Spleen (tissue), 7 donors: ENCODE measurements at regions not wholly inside any gene's neighbourhood (a gene's known extent, or its start where the extent isn't known, plus 50 kb on each side); places are given as distances from the start of the nearest gene placed in this dataset.

Source experiments
- POLR2A ChIP-seq, 3 donors: fragments of 450-650 bp; IDR thresholded peaks; one replicate each; pipeline ENCODE4 v1.5.1; 2017; ENCODE audit warnings: antibody characterized with exemption in 3 of 3, mild to moderate bottlenecking in 1 of 3
- POLR2AphosphoS5 ChIP-seq, 3 donors: sonication (generic); formaldehyde crosslinking; IDR thresholded peaks; one replicate each; pipeline ENCODE4 v1.5.1; 2017; ENCODE audit warnings: antibody characterized with exemption in 3 of 3
- TF ChIP-seq, protein P1 (sequence below), 11 experiments: fragments of 200-600 bp in 7 of 11; fragments of 450-650 bp in 4 of 11; sonication (generic) in 4 of 11; IDR thresholded peaks in 8 of 11; conservative IDR thresholded peaks in 3 of 11; 1 replicate in 7 of 11; 2 replicates in 4 of 11; pipeline versions ENCODE4 v1.4.0 to v1.8.0; 2016 to 2021; ENCODE audit warnings: antibody characterized with exemption in 11 of 11, inconsistent platforms in 4 of 11, mild to moderate bottlenecking in 1 of 11
- donor health status: DM: no; HTN: no; CAD: no; lungs with moderate emphysema.
- donor health status: DM: no; HTN: no; CAD: no.
- donor health status: DM: no; HTN: no; CAD: no.

DNA sequence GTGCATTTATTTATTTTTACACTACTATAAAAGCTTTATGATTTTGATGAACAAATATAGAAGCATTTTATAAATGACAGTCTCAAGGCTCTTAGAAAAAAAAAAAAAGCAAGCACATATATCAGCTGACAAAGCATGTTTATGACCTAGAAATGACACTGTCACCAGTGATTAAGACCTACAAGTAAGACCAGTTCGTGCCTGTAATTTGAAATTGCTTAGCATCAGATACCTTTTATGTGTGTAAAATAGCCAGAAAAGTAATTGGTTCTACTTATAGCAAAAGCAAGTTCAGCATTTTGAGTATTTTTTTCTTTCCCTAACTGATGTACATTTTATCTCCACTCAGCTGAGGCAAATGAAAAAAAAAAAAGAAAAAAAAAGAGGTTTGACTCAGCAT lies 808.4 kb downstream of the CDH18 start:
- TF ChIP-seq, protein P1, sequence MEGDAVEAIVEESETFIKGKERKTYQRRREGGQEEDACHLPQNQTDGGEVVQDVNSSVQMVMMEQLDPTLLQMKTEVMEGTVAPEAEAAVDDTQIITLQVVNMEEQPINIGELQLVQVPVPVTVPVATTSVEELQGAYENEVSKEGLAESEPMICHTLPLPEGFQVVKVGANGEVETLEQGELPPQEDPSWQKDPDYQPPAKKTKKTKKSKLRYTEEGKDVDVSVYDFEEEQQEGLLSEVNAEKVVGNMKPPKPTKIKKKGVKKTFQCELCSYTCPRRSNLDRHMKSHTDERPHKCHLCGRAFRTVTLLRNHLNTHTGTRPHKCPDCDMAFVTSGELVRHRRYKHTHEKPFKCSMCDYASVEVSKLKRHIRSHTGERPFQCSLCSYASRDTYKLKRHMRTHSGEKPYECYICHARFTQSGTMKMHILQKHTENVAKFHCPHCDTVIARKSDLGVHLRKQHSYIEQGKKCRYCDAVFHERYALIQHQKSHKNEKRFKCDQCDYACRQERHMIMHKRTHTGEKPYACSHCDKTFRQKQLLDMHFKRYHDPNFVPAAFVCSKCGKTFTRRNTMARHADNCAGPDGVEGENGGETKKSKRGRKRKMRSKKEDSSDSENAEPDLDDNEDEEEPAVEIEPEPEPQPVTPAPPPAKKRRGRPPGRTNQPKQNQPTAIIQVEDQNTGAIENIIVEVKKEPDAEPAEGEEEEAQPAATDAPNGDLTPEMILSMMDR (IDR thresholded peaks at IDR 0.05 in 8 of 11, conservative IDR thresholded peaks at IDR 0.05 in 3 of 11): no peak
- no peak for TF ChIP-seq POLR2A (IDR thresholded peaks at IDR 0.05)
- TF ChIP-seq POLR2AphosphoS5 (IDR thresholded peaks at IDR 0.05): no peak
